PFSK-1 (cell line): ENCODE measurements at regions not wholly inside any gene's neighbourhood (a gene's known extent, or its start where the extent isn't known, plus 50 kb on each side); places are given as distances from the start of the nearest gene placed in this dataset.

ENCODE experiments used
- POLR2AphosphoS5 ChIP-seq: IDR thresholded peaks from 2 replicates; pipeline ENCODE4 v1.6.1; 2012; ENCODE audit warnings: low read depth, mild to moderate bottlenecking, control low read depth, low read length, moderate library complexity
- SIN3A ChIP-seq: IDR thresholded peaks from 2 replicates; pipeline ENCODE4 v1.6.1; 2012; ENCODE audit warnings: mild to moderate bottlenecking, low read length, moderate library complexity, borderline replicate concordance; ENCODE audit not compliant: insufficient read depth
- TAF1 ChIP-seq: IDR thresholded peaks from 2 replicates; pipeline ENCODE4 v1.6.1; 2012; ENCODE audit warnings: low read length, control low read depth, borderline replicate concordance; ENCODE audit not compliant: insufficient read depth
- TF ChIP-seq, protein P1 (sequence below), 2 experiments: IDR thresholded peaks; 2 replicates each; pipeline versions ENCODE4 v1.6.1 to v1.8.0; 2011 to 2012; ENCODE audit warnings: low read depth in 2 of 2, low read length in 2 of 2, control low read depth in 1 of 2, inconsistent platforms in 1 of 2, mild to moderate bottlenecking in 1 of 2, moderate library complexity in 1 of 2; ENCODE audit not compliant: insufficient read depth in 1 of 2

DNA sequence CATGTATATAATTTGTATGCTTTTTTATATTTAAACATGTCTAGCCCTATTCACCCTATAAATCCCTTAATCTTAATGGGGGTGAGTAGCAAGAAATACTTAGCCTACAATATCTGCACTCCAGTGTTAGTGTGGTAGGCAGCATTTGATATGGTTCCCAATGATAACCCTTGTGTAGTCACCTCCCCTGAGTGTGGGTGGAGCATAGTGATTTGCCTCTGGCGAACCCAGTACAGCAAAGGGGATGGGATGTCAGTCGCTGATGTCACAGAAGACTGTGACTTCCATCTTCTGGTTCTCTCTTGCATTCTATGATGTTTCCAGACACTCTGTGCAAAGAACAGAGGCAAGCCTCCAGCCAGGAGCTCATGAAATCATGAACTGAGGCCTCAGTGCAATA, 211.2 kb downstream of the CRPPA start:
- TF ChIP-seq, protein P1, sequence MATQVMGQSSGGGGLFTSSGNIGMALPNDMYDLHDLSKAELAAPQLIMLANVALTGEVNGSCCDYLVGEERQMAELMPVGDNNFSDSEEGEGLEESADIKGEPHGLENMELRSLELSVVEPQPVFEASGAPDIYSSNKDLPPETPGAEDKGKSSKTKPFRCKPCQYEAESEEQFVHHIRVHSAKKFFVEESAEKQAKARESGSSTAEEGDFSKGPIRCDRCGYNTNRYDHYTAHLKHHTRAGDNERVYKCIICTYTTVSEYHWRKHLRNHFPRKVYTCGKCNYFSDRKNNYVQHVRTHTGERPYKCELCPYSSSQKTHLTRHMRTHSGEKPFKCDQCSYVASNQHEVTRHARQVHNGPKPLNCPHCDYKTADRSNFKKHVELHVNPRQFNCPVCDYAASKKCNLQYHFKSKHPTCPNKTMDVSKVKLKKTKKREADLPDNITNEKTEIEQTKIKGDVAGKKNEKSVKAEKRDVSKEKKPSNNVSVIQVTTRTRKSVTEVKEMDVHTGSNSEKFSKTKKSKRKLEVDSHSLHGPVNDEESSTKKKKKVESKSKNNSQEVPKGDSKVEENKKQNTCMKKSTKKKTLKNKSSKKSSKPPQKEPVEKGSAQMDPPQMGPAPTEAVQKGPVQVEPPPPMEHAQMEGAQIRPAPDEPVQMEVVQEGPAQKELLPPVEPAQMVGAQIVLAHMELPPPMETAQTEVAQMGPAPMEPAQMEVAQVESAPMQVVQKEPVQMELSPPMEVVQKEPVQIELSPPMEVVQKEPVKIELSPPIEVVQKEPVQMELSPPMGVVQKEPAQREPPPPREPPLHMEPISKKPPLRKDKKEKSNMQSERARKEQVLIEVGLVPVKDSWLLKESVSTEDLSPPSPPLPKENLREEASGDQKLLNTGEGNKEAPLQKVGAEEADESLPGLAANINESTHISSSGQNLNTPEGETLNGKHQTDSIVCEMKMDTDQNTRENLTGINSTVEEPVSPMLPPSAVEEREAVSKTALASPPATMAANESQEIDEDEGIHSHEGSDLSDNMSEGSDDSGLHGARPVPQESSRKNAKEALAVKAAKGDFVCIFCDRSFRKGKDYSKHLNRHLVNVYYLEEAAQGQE (IDR thresholded peaks at IDR 0.05; ENCODE audit: insufficient read depth in 1 of 2, low read depth in 2 of 2, low read length in 2 of 2), result no peak
- no peak for TF ChIP-seq POLR2AphosphoS5
- no peak for TF ChIP-seq TAF1
- no peak for TF ChIP-seq SIN3A
